ENCODE measurements at regions not wholly inside any gene's neighbourhood (a gene's known extent, or its start where the extent isn't known, plus 50 kb on each side); places are given as distances from the start of the nearest gene placed in this dataset.

DNA sequence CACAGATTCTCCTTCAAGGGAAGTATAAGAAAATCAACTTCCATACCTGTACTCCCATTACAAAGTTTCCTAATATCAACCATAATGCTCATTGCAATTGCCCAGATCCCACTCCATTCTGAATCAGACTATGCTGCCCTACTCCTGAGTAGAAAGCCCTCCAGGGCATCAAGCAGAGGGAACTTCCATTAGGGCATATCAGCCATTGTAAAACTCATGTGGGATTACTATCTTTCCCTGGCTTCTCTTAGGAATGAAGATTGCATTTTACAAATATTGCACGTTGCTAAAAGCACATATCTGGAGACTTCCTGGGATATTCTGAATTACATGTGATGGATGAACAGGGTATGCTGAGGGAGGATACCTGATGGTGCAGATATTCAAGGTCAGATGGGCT is 263.2 kb downstream of the FOXA2 start:
- no peak for TF ChIP-seq YY1 (IDR thresholded peaks at IDR 0.05; ENCODE audit: insufficient read depth, insufficient read length)
- no peak for TF ChIP-seq ZNF274 (IDR thresholded peaks at IDR 0.05; ENCODE audit: low read depth, low read length)
